ENCODE measurements at regions not wholly inside any gene's neighbourhood (a gene's known extent, or its start where the extent isn't known, plus 50 kb on each side); places are given as distances from the start of the nearest gene placed in this dataset.
A peak's percentile ranks its signal among the peaks of the same experiment; 100 is the strongest.

- DNase-seq, result no peak
Observed at GRCh38 chr6:119565893-119566292, 216.3 kb upstream of the MAN1A1 start.

GRCh38 chr6:119562168-119562567 lies 212.6 kb upstream of the MAN1A1 start:
- DNase-seq, result no peak

GRCh38 chr6:119559586-119559985 lies 210.0 kb upstream of the MAN1A1 start:
- no peak for DNase-seq

- DNase-seq, result no peak
Observed at GRCh38 chr6:119557239-119557638, 207.7 kb upstream of the MAN1A1 start.

- no peak for DNase-seq
Observed at GRCh38 chr6:119552021-119552420, 202.5 kb upstream of the MAN1A1 start.

GRCh38 chr6:119547024-119547423 lies 197.5 kb upstream of the MAN1A1 start:
- DNase-seq, result no peak

- no peak for DNase-seq
Observed at GRCh38 chr6:119545245-119545644, 195.7 kb upstream of the MAN1A1 start.

- DNase-seq, result no peak
Observed at GRCh38 chr6:119544325-119545175, 195.0 kb upstream of the MAN1A1 start.

- DNase-seq, result no peak
Observed at GRCh38 chr6:119543332-119543731, 193.8 kb upstream of the MAN1A1 start.

- DNase-seq, result no peak
Observed at GRCh38 chr6:119542037-119542436, 192.5 kb upstream of the MAN1A1 start.

GRCh38 chr6:119541132-119541905 lies 191.8 kb upstream of the MAN1A1 start:
- peak; percentile 95 for DNase-seq

GRCh38 chr6:119540417-119540816 lies 190.9 kb upstream of the MAN1A1 start:
- DNase-seq, result no peak

GRCh38 chr6:119539066-119539746 lies 189.6 kb upstream of the MAN1A1 start:
- no peak for DNase-seq

GRCh38 chr6:119536666-119537065 lies 187.1 kb upstream of the MAN1A1 start:
- no peak for DNase-seq

GRCh38 chr6:119535332-119535731 lies 185.8 kb upstream of the MAN1A1 start:
- DNase-seq, result no peak

- peak; percentile 43 for DNase-seq
Observed at GRCh38 chr6:119533603-119534279, 184.2 kb upstream of the MAN1A1 start.

- DNase-seq, result no peak
Observed at GRCh38 chr6:119527231-119527578, 177.6 kb upstream of the MAN1A1 start.

- no peak for DNase-seq
Observed at GRCh38 chr6:119526561-119527230, 177.1 kb upstream of the MAN1A1 start.

- DNase-seq, result no peak
Observed at GRCh38 chr6:119524410-119524809, 174.8 kb upstream of the MAN1A1 start.

- DNase-seq, result no peak
Observed at GRCh38 chr6:119523556-119523955, 174.0 kb upstream of the MAN1A1 start.

GRCh38 chr6:119521251-119521650 lies 171.7 kb upstream of the MAN1A1 start:
- no peak for DNase-seq

GRCh38 chr6:119517428-119517827 lies 167.9 kb upstream of the MAN1A1 start:
- DNase-seq, result no peak

- no peak for DNase-seq
Observed at GRCh38 chr6:119514345-119514744, 164.8 kb upstream of the MAN1A1 start.

Data from NCI-H226 (cell line).